ENCODE measurements at regions not wholly inside any gene's neighbourhood (a gene's known extent, or its start where the extent isn't known, plus 50 kb on each side); places are given as distances from the start of the nearest gene placed in this dataset.
A peak's percentile ranks its signal among the peaks of the same experiment; 100 is the strongest.

GRCh38 chrX:1725472-1725871 is 110.6 kb downstream of the ASMT start:
- TF ChIP-seq CTCF (IDR thresholded peaks at IDR 0.05; ENCODE audit: control insufficient read depth, insufficient read depth, low read depth, low read length, missing control alignments), result no peak
- no peak overlapping the region for H3K4me3 ChIP-seq (ENCODE audit: control insufficient read depth, low read depth, low read length)
- DNase-seq (ENCODE audit: low read depth), result no peak

GRCh38 chrX:1727531-1728027 is 112.7 kb downstream of the ASMT start:
- no peak overlapping the region for H3K4me3 ChIP-seq (ENCODE audit: control insufficient read depth, low read depth, low read length)
- TF ChIP-seq CTCF (IDR thresholded peaks at IDR 0.05; ENCODE audit: control insufficient read depth, insufficient read depth, low read depth, low read length, missing control alignments), result no peak
- peak; percentile 4 for DNase-seq (ENCODE audit: low read depth)

GRCh38 chrX:1734806-1735205 is 119.9 kb downstream of the ASMT start:
- H3K4me3 ChIP-seq (ENCODE audit: control insufficient read depth, low read depth, low read length), result no peak overlapping the region
- DNase-seq (ENCODE audit: low read depth), result no peak
- no peak for TF ChIP-seq CTCF (IDR thresholded peaks at IDR 0.05; ENCODE audit: control insufficient read depth, insufficient read depth, low read depth, low read length, missing control alignments)

- DNase-seq (ENCODE audit: low read depth), result no peak
- H3K4me3 ChIP-seq (ENCODE audit: control insufficient read depth, low read depth, low read length), result no peak overlapping the region
- no peak for TF ChIP-seq CTCF (IDR thresholded peaks at IDR 0.05; ENCODE audit: control insufficient read depth, insufficient read depth, low read depth, low read length, missing control alignments)
Observed at GRCh38 chrX:1741816-1742394, 127.0 kb downstream of the ASMT start.

GRCh38 chrX:1743105-1743504 is 128.2 kb downstream of the ASMT start:
- no peak for DNase-seq (ENCODE audit: low read depth)
- H3K4me3 ChIP-seq (ENCODE audit: control insufficient read depth, low read depth, low read length), result no peak overlapping the region
- no peak for TF ChIP-seq CTCF (IDR thresholded peaks at IDR 0.05; ENCODE audit: control insufficient read depth, insufficient read depth, low read depth, low read length, missing control alignments)

- TF ChIP-seq CTCF (IDR thresholded peaks at IDR 0.05; ENCODE audit: control insufficient read depth, insufficient read depth, low read depth, low read length, missing control alignments), result no peak
- no peak for DNase-seq (ENCODE audit: low read depth)
Observed at GRCh38 chrX:1743663-1744062, 128.8 kb downstream of the ASMT start.

More at GRCh38 chrX:1743663-1744062, 128.8 kb downstream of the ASMT start:
- no peak overlapping the region for H3K4me3 ChIP-seq (ENCODE audit: control insufficient read depth, low read depth, low read length)
